ENCODE measurements at regions not wholly inside any gene's neighbourhood (a gene's known extent, or its start where the extent isn't known, plus 50 kb on each side); places are given as distances from the start of the nearest gene placed in this dataset.

DNA sequence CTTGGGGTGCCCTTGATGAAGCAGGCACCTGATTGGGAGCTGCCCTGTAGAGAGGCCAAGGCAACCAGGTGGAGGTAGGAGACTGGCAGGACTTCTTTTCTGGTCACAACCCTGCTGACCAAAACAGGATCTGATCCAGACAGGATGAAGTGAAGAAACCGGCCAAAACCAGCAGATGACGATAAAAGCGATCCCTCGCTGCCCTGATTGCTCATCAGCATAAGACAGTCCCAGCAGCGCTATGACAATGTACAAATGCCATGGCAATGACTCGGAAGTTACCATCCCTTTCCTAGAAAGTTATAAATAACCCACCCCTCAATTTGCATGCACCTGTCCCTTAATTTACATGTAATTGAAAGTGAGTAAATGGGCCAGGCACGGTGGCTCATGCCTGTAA, 88.4 kb upstream of the PDE10A start:
- DNase-seq (ENCODE audit: low read depth): no peak

GRCh38 chr6:165749163-165749562, 86.1 kb upstream of the PDE10A start:
- DNase-seq (ENCODE audit: low read depth): no peak

DNA sequence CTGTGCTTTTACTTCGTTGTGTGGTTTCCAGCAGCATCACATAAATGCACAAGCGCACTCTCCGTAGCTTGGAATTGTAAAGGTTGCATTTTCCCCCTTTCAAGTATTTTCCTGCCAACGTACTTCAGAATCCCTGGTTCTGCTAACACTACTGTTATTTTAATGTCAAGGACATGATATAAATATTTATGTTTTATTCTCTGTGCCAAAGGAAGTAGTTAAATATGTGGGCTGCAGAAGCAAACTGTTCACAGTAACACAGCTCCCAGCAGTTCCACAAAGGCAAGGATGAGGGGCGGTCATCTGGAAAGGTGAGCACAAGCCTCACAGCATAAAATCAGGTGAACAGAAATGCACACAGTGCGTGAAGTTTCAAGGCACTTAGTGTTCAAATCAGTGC, 85.3 kb upstream of the PDE10A start:
- DNase-seq (ENCODE audit: low read depth): no peak

GRCh38 chr6:165747963-165748362, 84.9 kb upstream of the PDE10A start:
- no peak for DNase-seq (ENCODE audit: low read depth)

DNA sequence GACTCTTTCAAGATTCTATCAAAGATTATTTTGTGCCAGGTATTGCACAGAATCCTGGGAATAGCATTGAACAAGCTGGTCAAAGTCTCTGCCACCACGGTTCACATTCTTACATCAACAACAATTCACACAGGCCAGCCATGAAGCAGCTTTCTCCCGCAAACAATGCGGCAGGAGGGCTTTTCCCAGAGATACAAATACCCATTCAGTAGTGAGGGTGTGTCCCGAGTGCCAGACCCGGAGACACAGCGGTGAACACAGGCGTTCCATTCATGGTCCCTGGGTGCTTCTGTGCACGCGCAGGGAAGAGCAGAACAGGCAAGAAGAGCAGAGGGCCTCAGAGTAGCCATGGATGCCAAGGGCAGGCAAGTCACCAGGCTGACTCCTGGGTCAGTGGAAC, 83.3 kb upstream of the PDE10A start:
- DNase-seq (ENCODE audit: low read depth): no peak

- DNase-seq (ENCODE audit: low read depth): no peak
These were observed 82.5 kb upstream of the PDE10A start for GRCh38 chr6:165745492-165745891.

DNA sequence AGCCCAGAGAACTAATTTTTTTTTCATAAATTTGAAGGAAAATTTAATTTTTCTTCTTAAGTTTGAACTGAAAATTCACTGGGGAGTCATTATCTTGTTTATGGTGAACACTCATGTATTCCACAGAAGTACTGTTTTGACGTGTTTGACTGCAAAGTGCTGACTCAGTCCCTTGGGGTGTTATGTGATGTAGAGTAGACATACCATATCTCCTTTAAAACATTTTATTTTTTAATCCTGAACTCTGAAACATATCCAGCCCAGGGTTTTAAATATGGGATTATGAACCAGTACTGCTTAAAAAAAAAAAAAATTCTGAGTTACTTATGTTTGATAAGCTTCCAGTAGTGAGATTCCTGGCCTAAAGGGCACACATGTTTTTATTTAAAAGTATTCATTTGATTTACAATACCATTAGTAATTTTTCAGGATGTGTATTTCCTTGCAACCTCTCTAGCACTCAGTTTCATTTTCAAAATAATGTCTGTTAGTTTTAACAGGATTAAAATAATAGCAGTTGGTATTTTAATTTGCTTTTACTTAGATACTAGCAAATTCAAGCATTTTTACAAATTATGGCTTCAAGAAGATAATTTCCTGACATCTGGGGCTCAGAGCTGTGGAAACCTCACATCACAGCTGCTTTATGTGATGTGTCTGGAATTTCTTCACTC, 81.7 kb upstream of the PDE10A start:
- no peak for DNase-seq (ENCODE audit: low read depth)

- no peak for DNase-seq (ENCODE audit: low read depth)
These were observed 80.4 kb upstream of the PDE10A start for GRCh38 chr6:165743366-165743898.

DNA sequence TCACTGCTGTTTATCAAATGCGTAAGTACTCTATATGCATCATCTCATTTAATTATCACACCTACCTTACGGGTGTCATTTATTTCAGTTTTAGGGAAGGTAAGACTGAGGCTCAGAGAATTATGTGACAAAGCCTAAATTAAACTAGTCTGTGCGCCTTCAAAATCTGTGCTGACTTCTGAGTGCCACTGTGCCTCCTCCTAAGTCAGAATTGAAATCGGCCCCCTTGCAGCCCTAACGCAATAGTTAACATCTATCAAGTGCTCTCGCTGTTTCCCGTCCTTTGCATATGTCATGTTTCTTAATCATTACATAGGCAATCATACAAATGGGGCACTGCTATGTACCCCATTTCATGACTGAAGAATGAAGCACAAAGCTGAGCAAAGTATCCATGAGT, 79.0 kb upstream of the PDE10A start:
- no peak for DNase-seq (ENCODE audit: low read depth)

GRCh38 chr6:165737396-165737795, 74.4 kb upstream of the PDE10A start:
- DNase-seq (ENCODE audit: low read depth): no peak

DNA sequence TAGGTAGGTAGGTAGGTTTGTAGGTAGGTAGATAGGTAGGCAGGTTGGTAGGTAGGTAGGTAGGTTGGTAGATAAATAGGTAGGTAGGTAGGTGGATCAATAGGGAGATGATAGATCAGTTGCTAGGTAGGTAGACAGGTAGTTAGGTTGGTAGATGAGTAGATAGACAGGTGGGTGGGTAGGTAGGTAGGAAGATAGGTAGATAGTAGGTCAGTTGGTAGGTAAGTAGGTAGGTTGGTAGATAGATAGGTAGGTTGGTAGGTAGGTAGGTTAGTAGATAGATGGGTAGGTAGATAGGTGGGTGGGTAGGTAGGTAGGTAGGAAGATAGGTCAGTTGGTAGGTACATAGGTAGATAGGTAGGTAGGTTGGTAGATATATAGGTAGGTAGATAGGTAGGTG, 72.0 kb upstream of the PDE10A start:
- DNase-seq (ENCODE audit: low read depth): no peak

GRCh38 chr6:165733489-165733791, 70.4 kb upstream of the PDE10A start:
- no peak for DNase-seq (ENCODE audit: low read depth)

GRCh38 chr6:165732696-165733488, 69.9 kb upstream of the PDE10A start:
- DNase-seq (ENCODE audit: low read depth): no peak

GRCh38 chr6:165729307-165729936, 66.4 kb upstream of the PDE10A start:
- DNase-seq (ENCODE audit: low read depth): no peak

DNA sequence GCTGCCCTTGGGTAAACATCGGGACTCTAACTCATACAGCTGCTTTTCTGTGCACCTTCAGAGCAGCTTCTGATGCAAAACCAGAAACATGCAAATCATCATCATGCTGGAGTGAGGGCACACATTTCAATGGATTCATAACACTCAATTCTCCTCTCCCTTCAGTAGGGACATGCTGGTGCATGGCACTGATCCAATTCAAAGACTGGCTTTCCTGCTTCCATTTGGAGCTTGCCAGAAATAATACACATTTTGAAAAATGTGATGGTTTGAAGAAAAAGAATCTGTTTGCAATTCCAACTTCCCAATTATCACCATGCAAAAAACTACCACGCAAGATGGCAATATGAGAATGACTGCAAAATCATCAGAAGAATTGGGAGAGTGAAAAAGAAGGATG, 65.2 kb upstream of the PDE10A start:
- DNase-seq (ENCODE audit: low read depth): no peak

- no peak for DNase-seq (ENCODE audit: low read depth)
These were observed 63.9 kb upstream of the PDE10A start for GRCh38 chr6:165726965-165727381.

DNA sequence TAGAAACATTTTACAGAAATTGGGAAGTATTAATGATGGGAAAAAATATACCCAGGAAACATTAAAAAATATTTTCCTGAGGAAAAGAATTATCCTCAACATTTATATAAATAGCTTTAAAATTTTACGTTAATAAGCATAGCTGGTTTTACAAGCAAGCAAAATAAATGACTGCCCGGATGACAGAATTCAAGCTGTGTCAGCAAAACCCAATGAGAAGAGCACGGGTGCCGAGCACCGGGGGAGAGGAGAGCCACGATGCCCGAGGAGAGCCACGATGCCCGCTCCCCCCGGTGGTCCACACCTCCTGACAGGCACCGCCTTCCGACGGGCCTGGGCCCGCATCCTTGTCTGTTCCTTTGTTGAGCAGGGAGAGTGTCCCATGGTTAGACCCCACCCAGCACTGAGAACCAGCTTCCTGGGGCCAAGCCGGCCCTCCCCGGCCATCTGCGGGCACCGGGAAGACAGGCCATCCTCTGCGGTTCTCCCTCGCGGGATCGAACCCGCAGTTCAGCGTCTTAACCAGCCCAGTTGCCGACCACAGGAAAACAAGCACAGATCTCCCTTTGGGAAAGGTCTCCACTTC, 63.3 kb upstream of the PDE10A start:
- no peak for DNase-seq (ENCODE audit: low read depth)

- DNase-seq (ENCODE audit: low read depth): no peak
These were observed 62.2 kb upstream of the PDE10A start for GRCh38 chr6:165725201-165725600.

GRCh38 chr6:165723326-165723725, 60.3 kb upstream of the PDE10A start:
- no peak for DNase-seq (ENCODE audit: low read depth)

- DNase-seq (ENCODE audit: low read depth): no peak
These were observed 59.0 kb upstream of the PDE10A start for GRCh38 chr6:165722022-165722421.

DNA sequence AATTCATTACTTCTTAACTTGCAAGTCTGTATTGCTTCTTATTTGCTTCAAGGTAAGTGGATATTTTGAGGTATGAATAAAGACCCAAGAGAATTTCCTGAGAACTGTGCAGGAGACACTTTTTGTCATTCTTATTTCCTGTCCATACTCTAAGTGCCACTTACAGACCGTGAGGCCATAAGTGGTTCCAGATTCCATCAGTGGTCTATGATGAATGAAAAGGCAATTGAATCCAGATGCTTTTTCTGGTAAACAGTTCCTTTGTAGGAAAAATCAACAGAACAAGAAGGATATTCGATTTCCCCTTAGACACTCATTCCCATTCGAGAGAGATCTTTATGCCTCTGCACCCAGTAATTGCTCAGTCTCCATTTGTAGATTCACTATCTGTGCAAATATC, 58.3 kb upstream of the PDE10A start:
- DNase-seq (ENCODE audit: low read depth): no peak

- no peak for DNase-seq (ENCODE audit: low read depth)
These were observed 55.5 kb upstream of the PDE10A start for GRCh38 chr6:165718491-165718891.

Data from CMK (cell line).